Neuron (in vitro differentiated cells): ENCODE measurements at regions not wholly inside any gene's neighbourhood (a gene's known extent, or its start where the extent isn't known, plus 50 kb on each side); places are given as distances from the start of the nearest gene placed in this dataset.
"Not testable (repeated sequence)": the region's sequence is repeated elsewhere in the genome, so short reads cannot be mapped to it uniquely, and the experiment has no call there.

Experiments
- H2AFZ ChIP-seq: one replicate; pipeline ENCODE4 v1.6.1; 2013; ENCODE audit warnings: low read depth, mild to moderate bottlenecking, inconsistent platforms, low read length, moderate library complexity
- H3K27me3 ChIP-seq: one replicate; pipeline ENCODE4 v1.6.1; 2013; ENCODE audit warnings: low read length; ENCODE audit not compliant: insufficient read depth
- H3K36me3 ChIP-seq: one replicate; pipeline ENCODE4 v1.6.1; 2013; ENCODE audit warnings: low read length; ENCODE audit not compliant: insufficient read depth
- H3K4me1 ChIP-seq: one replicate; pipeline ENCODE4 v1.6.1; 2013; ENCODE audit warnings: low read length; ENCODE audit not compliant: insufficient read depth
- H3K4me3 ChIP-seq: 2 replicates; pipeline ENCODE4 v1.5.1; 2013; ENCODE audit warnings: mild to moderate bottlenecking, low read length, moderate library complexity
- H3K9me3 ChIP-seq: one replicate; pipeline ENCODE4 v1.6.1; 2013; ENCODE audit warnings: low read length

GRCh38 chr1:83251687-83252086 lies 747.2 kb downstream of the TTLL7 start:
- H3K36me3 ChIP-seq, H3K9me3 ChIP-seq, H2AFZ ChIP-seq, H3K4me1 ChIP-seq, H3K4me3 ChIP-seq, H3K27me3 ChIP-seq: not testable (repeated sequence)

- not testable (repeated sequence) for H3K36me3 ChIP-seq, H2AFZ ChIP-seq, H3K27me3 ChIP-seq, H3K4me3 ChIP-seq, H3K4me1 ChIP-seq, H3K9me3 ChIP-seq
Measured at GRCh38 chr1:83246780-83247179, 752.2 kb downstream of the TTLL7 start.

GRCh38 chr1:83244832-83245231 lies 754.1 kb downstream of the TTLL7 start:
- H3K27me3 ChIP-seq, H3K4me1 ChIP-seq, H3K4me3 ChIP-seq, H2AFZ ChIP-seq, H3K36me3 ChIP-seq, H3K9me3 ChIP-seq: not testable (repeated sequence)

- H3K4me3 ChIP-seq, H2AFZ ChIP-seq, H3K27me3 ChIP-seq, H3K4me1 ChIP-seq, H3K9me3 ChIP-seq, H3K36me3 ChIP-seq: not testable (repeated sequence)
Measured at GRCh38 chr1:83239568-83239967, 759.4 kb downstream of the TTLL7 start.

GRCh38 chr1:83238654-83239053 lies 760.3 kb downstream of the TTLL7 start:
- not testable (repeated sequence) for H3K36me3 ChIP-seq, H2AFZ ChIP-seq, H3K4me1 ChIP-seq, H3K4me3 ChIP-seq, H3K27me3 ChIP-seq, H3K9me3 ChIP-seq

- not testable (repeated sequence) for H3K9me3 ChIP-seq, H2AFZ ChIP-seq, H3K4me1 ChIP-seq, H3K4me3 ChIP-seq, H3K27me3 ChIP-seq, H3K36me3 ChIP-seq
Measured at GRCh38 chr1:83219788-83220187, 779.1 kb downstream of the TTLL7 start.

- H3K4me1 ChIP-seq, H3K4me3 ChIP-seq, H3K9me3 ChIP-seq, H3K36me3 ChIP-seq, H3K27me3 ChIP-seq, H2AFZ ChIP-seq: not testable (repeated sequence)
Measured at GRCh38 chr1:83218036-83218716, 780.8 kb downstream of the TTLL7 start.

GRCh38 chr1:83214317-83214716 lies 784.6 kb downstream of the TTLL7 start:
- H3K4me1 ChIP-seq, H3K9me3 ChIP-seq, H3K4me3 ChIP-seq, H3K27me3 ChIP-seq, H2AFZ ChIP-seq, H3K36me3 ChIP-seq: not testable (repeated sequence)

GRCh38 chr1:83213648-83214047 lies 785.3 kb downstream of the TTLL7 start:
- not testable (repeated sequence) for H3K27me3 ChIP-seq, H3K36me3 ChIP-seq, H2AFZ ChIP-seq, H3K4me3 ChIP-seq, H3K4me1 ChIP-seq, H3K9me3 ChIP-seq

GRCh38 chr1:83212033-83212432 lies 786.9 kb downstream of the TTLL7 start:
- not testable (repeated sequence) for H2AFZ ChIP-seq, H3K36me3 ChIP-seq, H3K9me3 ChIP-seq, H3K4me1 ChIP-seq, H3K27me3 ChIP-seq, H3K4me3 ChIP-seq

GRCh38 chr1:83208540-83208939 lies 790.4 kb downstream of the TTLL7 start:
- not testable (repeated sequence) for H3K36me3 ChIP-seq, H3K4me1 ChIP-seq, H3K27me3 ChIP-seq, H2AFZ ChIP-seq, H3K4me3 ChIP-seq, H3K9me3 ChIP-seq

GRCh38 chr1:83194610-83195009 lies 804.3 kb downstream of the TTLL7 start:
- H3K36me3 ChIP-seq, H3K4me3 ChIP-seq, H3K27me3 ChIP-seq, H3K4me1 ChIP-seq, H3K9me3 ChIP-seq, H2AFZ ChIP-seq: not testable (repeated sequence)

GRCh38 chr1:83182033-83182728 lies 816.8 kb downstream of the TTLL7 start:
- not testable (repeated sequence) for H3K4me1 ChIP-seq, H3K27me3 ChIP-seq, H3K36me3 ChIP-seq, H3K9me3 ChIP-seq, H2AFZ ChIP-seq
- peak overlapping the region; percentile 40 for H3K4me3 ChIP-seq

GRCh38 chr1:83180621-83181020 lies 818.3 kb downstream of the TTLL7 start:
- not testable (repeated sequence) for H3K27me3 ChIP-seq, H2AFZ ChIP-seq, H3K4me1 ChIP-seq, H3K9me3 ChIP-seq, H3K36me3 ChIP-seq, H3K4me3 ChIP-seq
